ENCODE measurements at regions not wholly inside any gene's neighbourhood (a gene's known extent, or its start where the extent isn't known, plus 50 kb on each side); places are given as distances from the start of the nearest gene placed in this dataset.
"Not testable (repeated sequence)": the region's sequence is repeated elsewhere in the genome, so short reads cannot be mapped to it uniquely, and the experiment has no call there.

- DNase-seq (ENCODE audit: low read depth), result no peak
Observed at GRCh38 chr1:47660622-47661021, 222.8 kb downstream of the FOXD2 start.

- no peak for DNase-seq (ENCODE audit: low read depth)
Observed at GRCh38 chr1:47661040-47661439, 223.2 kb downstream of the FOXD2 start.

GRCh38 chr1:47662068-47662467 is 224.2 kb downstream of the FOXD2 start:
- DNase-seq (ENCODE audit: low read depth), result no peak

GRCh38 chr1:47663286-47663685 is 225.4 kb downstream of the FOXD2 start:
- no peak for DNase-seq (ENCODE audit: low read depth)

GRCh38 chr1:47664356-47664755 is 226.5 kb downstream of the FOXD2 start:
- DNase-seq (ENCODE audit: low read depth), result no peak

GRCh38 chr1:47664896-47665295 is 227.1 kb downstream of the FOXD2 start:
- DNase-seq (ENCODE audit: low read depth), result not testable (repeated sequence)

- no peak for DNase-seq (ENCODE audit: low read depth)
Observed at GRCh38 chr1:47669081-47669585, 231.3 kb downstream of the FOXD2 start.

- no peak for DNase-seq (ENCODE audit: low read depth)
Observed at GRCh38 chr1:47672622-47673021, 234.8 kb downstream of the FOXD2 start.

GRCh38 chr1:47674189-47674588 is 236.3 kb downstream of the FOXD2 start:
- DNase-seq (ENCODE audit: low read depth), result no peak

GRCh38 chr1:47675047-47675675 is 237.3 kb downstream of the FOXD2 start:
- no peak for DNase-seq (ENCODE audit: low read depth)

GRCh38 chr1:47675721-47676120 is 237.9 kb downstream of the FOXD2 start:
- DNase-seq (ENCODE audit: low read depth), result no peak

GRCh38 chr1:47676311-47677054 is 238.6 kb downstream of the FOXD2 start:
- no peak for DNase-seq (ENCODE audit: low read depth)

- DNase-seq (ENCODE audit: low read depth), result no peak
Observed at GRCh38 chr1:47677241-47677940, 239.5 kb downstream of the FOXD2 start.

GRCh38 chr1:47678464-47678980 is 240.7 kb downstream of the FOXD2 start:
- DNase-seq (ENCODE audit: low read depth), result no peak

GRCh38 chr1:47679301-47679791 is 241.5 kb downstream of the FOXD2 start:
- DNase-seq (ENCODE audit: low read depth), result no peak

- no peak for DNase-seq (ENCODE audit: low read depth)
Observed at GRCh38 chr1:47679826-47680225, 242.0 kb downstream of the FOXD2 start.

GRCh38 chr1:47680815-47681475 is 243.1 kb downstream of the FOXD2 start:
- no peak for DNase-seq (ENCODE audit: low read depth)

GRCh38 chr1:47681735-47682134 is 243.9 kb downstream of the FOXD2 start:
- no peak for DNase-seq (ENCODE audit: low read depth)

- no peak for DNase-seq (ENCODE audit: low read depth)
Observed at GRCh38 chr1:47682198-47682597, 244.4 kb downstream of the FOXD2 start.

GRCh38 chr1:47682786-47683350 is 245.0 kb downstream of the FOXD2 start:
- no peak for DNase-seq (ENCODE audit: low read depth)

- DNase-seq (ENCODE audit: low read depth), result no peak
Observed at GRCh38 chr1:47683401-47683800, 245.6 kb downstream of the FOXD2 start.

- DNase-seq (ENCODE audit: low read depth), result no peak
Observed at GRCh38 chr1:47684518-47684917, 246.7 kb downstream of the FOXD2 start.

Measured in T follicular helper cell (primary cell).